Muscle layer of colon (tissue), 2 donors: ENCODE measurements at regions not wholly inside any gene's neighbourhood (a gene's known extent, or its start where the extent isn't known, plus 50 kb on each side); places are given as distances from the start of the nearest gene placed in this dataset.

Source experiments
- H3K27ac ChIP-seq: one replicate; pipeline ENCODE4 v1.7.0; 2013; ENCODE audit warnings: low read depth, mild to moderate bottlenecking, low read length, moderate library complexity
- H3K27me3 ChIP-seq, 2 donors: one replicate each; pipeline ENCODE4 v1.7.0; 2013; ENCODE audit warnings: low read length in 2 of 2, mild to moderate bottlenecking in 2 of 2; ENCODE audit not compliant: insufficient read depth in 2 of 2, control insufficient read depth in 1 of 2
- H3K36me3 ChIP-seq: one replicate; pipeline ENCODE4 v1.7.0; 2013; ENCODE audit warnings: mild to moderate bottlenecking, low read length; ENCODE audit not compliant: insufficient read depth
- H3K4me1 ChIP-seq: one replicate; pipeline ENCODE4 v1.7.0; 2013; ENCODE audit warnings: mild to moderate bottlenecking, low read length; ENCODE audit not compliant: insufficient read depth
- H3K4me3 ChIP-seq, 2 donors: one replicate each; pipeline ENCODE4 v1.7.0; 2013; ENCODE audit warnings: low read length in 2 of 2, low read depth in 1 of 2, mild to moderate bottlenecking in 1 of 2, moderate library complexity in 1 of 2
- H3K9ac ChIP-seq: one replicate; pipeline ENCODE4 v1.7.0; 2013; ENCODE audit warnings: low read length
- H3K9me3 ChIP-seq: one replicate; pipeline ENCODE4 v1.7.0; 2013; ENCODE audit warnings: mild to moderate bottlenecking, low read length
- donor health status: abdominal sarcoma.
- donor health status: Adenocarcinoma of cecum.

GRCh38 chr5:107325866-107326265 is 344.9 kb downstream of the EFNA5 start:
- no peaks in the 10 kb centered on the region for H3K27me3 ChIP-seq
- H3K4me1 ChIP-seq: no peaks in the 10 kb centered on the region
- no peak overlapping the region for H3K4me3 ChIP-seq
- no peak overlapping the region for H3K27ac ChIP-seq
- H3K9me3 ChIP-seq: no peaks in the 10 kb centered on the region
- no peaks in the 10 kb centered on the region for H3K36me3 ChIP-seq
- no peak overlapping the region for H3K9ac ChIP-seq

- Histone ChIP-seq H3K4me3 (no peak overlapping the region), H3K27ac (no peak overlapping the region), H3K36me3 (no peaks in the 10 kb centered on the region), H3K9me3 (no peaks in the 10 kb centered on the region), H3K9ac (no peak overlapping the region), H3K27me3 (no peaks in the 10 kb centered on the region), H3K4me1 (no peaks in the 10 kb centered on the region)
Measured at GRCh38 chr5:107324809-107325208, 345.9 kb downstream of the EFNA5 start.

GRCh38 chr5:107324071-107324470 is 346.7 kb downstream of the EFNA5 start:
- no peak overlapping the region for H3K4me3 ChIP-seq
- H3K27me3 ChIP-seq: no peaks in the 10 kb centered on the region
- H3K9ac ChIP-seq: no peak overlapping the region
- no peak overlapping the region for H3K27ac ChIP-seq
- no peaks in the 10 kb centered on the region for H3K9me3 ChIP-seq
- H3K36me3 ChIP-seq: no peaks in the 10 kb centered on the region
- no peaks in the 10 kb centered on the region for H3K4me1 ChIP-seq

GRCh38 chr5:107323536-107323935 is 347.2 kb downstream of the EFNA5 start:
- no peaks in the 10 kb centered on the region for H3K9me3 ChIP-seq

GRCh38 chr5:107322936-107323335 is 347.8 kb downstream of the EFNA5 start:
- H3K4me1 ChIP-seq: no peaks in the 10 kb centered on the region
- no peak overlapping the region for H3K4me3 ChIP-seq
- H3K27ac ChIP-seq: no peak overlapping the region

More at GRCh38 chr5:107323536-107323935, 347.2 kb downstream of the EFNA5 start:
- Histone ChIP-seq H3K27ac (no peak overlapping the region), H3K4me1 (no peaks in the 10 kb centered on the region), H3K4me3 (no peak overlapping the region), H3K9ac (no peak overlapping the region), H3K36me3 (no peaks in the 10 kb centered on the region), H3K27me3 (no peaks in the 10 kb centered on the region)

GRCh38 chr5:107321906-107322305 is 348.8 kb downstream of the EFNA5 start:
- H3K9ac ChIP-seq: no peak overlapping the region
- H3K27me3 ChIP-seq: no peaks in the 10 kb centered on the region
- no peak overlapping the region for H3K27ac ChIP-seq
- no peak overlapping the region for H3K4me3 ChIP-seq
- no peaks in the 10 kb centered on the region for H3K4me1 ChIP-seq
- no peaks in the 10 kb centered on the region for H3K9me3 ChIP-seq
- H3K36me3 ChIP-seq: no peaks in the 10 kb centered on the region

More at GRCh38 chr5:107322936-107323335, 347.8 kb downstream of the EFNA5 start:
- H3K36me3 ChIP-seq: no peaks in the 10 kb centered on the region
- no peak overlapping the region for H3K9ac ChIP-seq
- no peaks in the 10 kb centered on the region for H3K27me3 ChIP-seq
- no peaks in the 10 kb centered on the region for H3K9me3 ChIP-seq

GRCh38 chr5:107320846-107321245 is 349.9 kb downstream of the EFNA5 start:
- Histone ChIP-seq H3K27me3 (no peaks in the 10 kb centered on the region), H3K4me1 (no peaks in the 10 kb centered on the region), H3K36me3 (no peaks in the 10 kb centered on the region), H3K9me3 (no peaks in the 10 kb centered on the region), H3K9ac (no peak overlapping the region), H3K4me3 (no peak overlapping the region), H3K27ac (no peak overlapping the region)

- H3K4me3 ChIP-seq: no peak overlapping the region
- no peaks in the 10 kb centered on the region for H3K4me1 ChIP-seq
- no peaks in the 10 kb centered on the region for H3K36me3 ChIP-seq
- no peak overlapping the region for H3K27ac ChIP-seq
- no peak overlapping the region for H3K9ac ChIP-seq
- no peaks in the 10 kb centered on the region for H3K9me3 ChIP-seq
- no peaks in the 10 kb centered on the region for H3K27me3 ChIP-seq
Measured at GRCh38 chr5:107320376-107320775, 350.4 kb downstream of the EFNA5 start.

- no peaks in the 10 kb centered on the region for H3K27me3 ChIP-seq
- no peaks in the 10 kb centered on the region for H3K36me3 ChIP-seq
- no peak overlapping the region for H3K27ac ChIP-seq
- H3K4me3 ChIP-seq: no peak overlapping the region
- no peaks in the 10 kb centered on the region for H3K9me3 ChIP-seq
- H3K9ac ChIP-seq: no peak overlapping the region
- no peaks in the 10 kb centered on the region for H3K4me1 ChIP-seq
Measured at GRCh38 chr5:107319901-107320300, 350.8 kb downstream of the EFNA5 start.

- H3K4me3 ChIP-seq: no peak overlapping the region
- H3K36me3 ChIP-seq: no peaks in the 10 kb centered on the region
- H3K9me3 ChIP-seq: no peaks in the 10 kb centered on the region
- H3K9ac ChIP-seq: no peak overlapping the region
- no peaks in the 10 kb centered on the region for H3K27me3 ChIP-seq
- no peaks in the 10 kb centered on the region for H3K4me1 ChIP-seq
- no peak overlapping the region for H3K27ac ChIP-seq
Measured at GRCh38 chr5:107314330-107314729, 356.4 kb downstream of the EFNA5 start.

GRCh38 chr5:107313921-107314320 is 356.8 kb downstream of the EFNA5 start:
- Histone ChIP-seq H3K9ac (no peak overlapping the region), H3K36me3 (no peaks in the 10 kb centered on the region), H3K27ac (no peak overlapping the region), H3K4me1 (no peaks in the 10 kb centered on the region), H3K9me3 (no peaks in the 10 kb centered on the region), H3K27me3 (no peaks in the 10 kb centered on the region), H3K4me3 (no peak overlapping the region)

- H3K4me3 ChIP-seq: no peak overlapping the region
- no peaks in the 10 kb centered on the region for H3K4me1 ChIP-seq
- no peak overlapping the region for H3K9ac ChIP-seq
- H3K27ac ChIP-seq: no peak overlapping the region
- H3K36me3 ChIP-seq: no peaks in the 10 kb centered on the region
- no peaks in the 10 kb centered on the region for H3K9me3 ChIP-seq
- H3K27me3 ChIP-seq: no peaks in the 10 kb centered on the region
Measured at GRCh38 chr5:107313098-107313497, 357.6 kb downstream of the EFNA5 start.
